Transverse colon (tissue), 4 donors: ENCODE measurements at regions not wholly inside any gene's neighbourhood (a gene's known extent, or its start where the extent isn't known, plus 50 kb on each side); places are given as distances from the start of the nearest gene placed in this dataset.

Source experiments
- POLR2AphosphoS5 ChIP-seq, 3 donors: sonication (generic); formaldehyde crosslinking; IDR thresholded peaks; one replicate each; pipeline ENCODE4 v1.6.1; 2016; ENCODE audit warnings: antibody characterized with exemption in 3 of 3
- TF ChIP-seq, protein P1 (sequence below), 5 experiments: fragments of 200-600 bp in 3 of 5; fragments of 450-650 bp in 2 of 5; sonication (generic) in 3 of 5; IDR thresholded peaks; 1 replicate in 2 of 5; 2 replicates in 3 of 5; pipeline ENCODE4 v1.5.1; 2016 to 2017; ENCODE audit warnings: antibody characterized with exemption in 5 of 5, inconsistent platforms in 3 of 5, mild to moderate bottlenecking in 2 of 5, moderate library complexity in 1 of 5

GRCh38 chr10:124341768-124342135, 77.0 kb downstream of the OAT start:
- TF ChIP-seq, protein P1, sequence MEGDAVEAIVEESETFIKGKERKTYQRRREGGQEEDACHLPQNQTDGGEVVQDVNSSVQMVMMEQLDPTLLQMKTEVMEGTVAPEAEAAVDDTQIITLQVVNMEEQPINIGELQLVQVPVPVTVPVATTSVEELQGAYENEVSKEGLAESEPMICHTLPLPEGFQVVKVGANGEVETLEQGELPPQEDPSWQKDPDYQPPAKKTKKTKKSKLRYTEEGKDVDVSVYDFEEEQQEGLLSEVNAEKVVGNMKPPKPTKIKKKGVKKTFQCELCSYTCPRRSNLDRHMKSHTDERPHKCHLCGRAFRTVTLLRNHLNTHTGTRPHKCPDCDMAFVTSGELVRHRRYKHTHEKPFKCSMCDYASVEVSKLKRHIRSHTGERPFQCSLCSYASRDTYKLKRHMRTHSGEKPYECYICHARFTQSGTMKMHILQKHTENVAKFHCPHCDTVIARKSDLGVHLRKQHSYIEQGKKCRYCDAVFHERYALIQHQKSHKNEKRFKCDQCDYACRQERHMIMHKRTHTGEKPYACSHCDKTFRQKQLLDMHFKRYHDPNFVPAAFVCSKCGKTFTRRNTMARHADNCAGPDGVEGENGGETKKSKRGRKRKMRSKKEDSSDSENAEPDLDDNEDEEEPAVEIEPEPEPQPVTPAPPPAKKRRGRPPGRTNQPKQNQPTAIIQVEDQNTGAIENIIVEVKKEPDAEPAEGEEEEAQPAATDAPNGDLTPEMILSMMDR (IDR thresholded peaks at IDR 0.05), result no peak
- TF ChIP-seq POLR2AphosphoS5 (IDR thresholded peaks at IDR 0.05), result no peak
